GM12872 (cell line): ENCODE measurements at regions not wholly inside any gene's neighbourhood (a gene's known extent, or its start where the extent isn't known, plus 50 kb on each side); places are given as distances from the start of the nearest gene placed in this dataset.

Experiments used
- TF ChIP-seq, protein P1 (sequence below): IDR thresholded peaks from 3 replicates; pipeline ENCODE4 v1.5.1; 2011; ENCODE audit warnings: low read depth, mild to moderate bottlenecking, low read length, moderate library complexity; ENCODE audit not compliant: insufficient read depth

- TF ChIP-seq, protein P1, sequence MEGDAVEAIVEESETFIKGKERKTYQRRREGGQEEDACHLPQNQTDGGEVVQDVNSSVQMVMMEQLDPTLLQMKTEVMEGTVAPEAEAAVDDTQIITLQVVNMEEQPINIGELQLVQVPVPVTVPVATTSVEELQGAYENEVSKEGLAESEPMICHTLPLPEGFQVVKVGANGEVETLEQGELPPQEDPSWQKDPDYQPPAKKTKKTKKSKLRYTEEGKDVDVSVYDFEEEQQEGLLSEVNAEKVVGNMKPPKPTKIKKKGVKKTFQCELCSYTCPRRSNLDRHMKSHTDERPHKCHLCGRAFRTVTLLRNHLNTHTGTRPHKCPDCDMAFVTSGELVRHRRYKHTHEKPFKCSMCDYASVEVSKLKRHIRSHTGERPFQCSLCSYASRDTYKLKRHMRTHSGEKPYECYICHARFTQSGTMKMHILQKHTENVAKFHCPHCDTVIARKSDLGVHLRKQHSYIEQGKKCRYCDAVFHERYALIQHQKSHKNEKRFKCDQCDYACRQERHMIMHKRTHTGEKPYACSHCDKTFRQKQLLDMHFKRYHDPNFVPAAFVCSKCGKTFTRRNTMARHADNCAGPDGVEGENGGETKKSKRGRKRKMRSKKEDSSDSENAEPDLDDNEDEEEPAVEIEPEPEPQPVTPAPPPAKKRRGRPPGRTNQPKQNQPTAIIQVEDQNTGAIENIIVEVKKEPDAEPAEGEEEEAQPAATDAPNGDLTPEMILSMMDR = peak; percentile 25; the same call in 2 of the 3 replicates
Observed at GRCh38 chr9:62801961-62802718, 1612.3 kb downstream of the SPATA31A7 start.
